H1 (cell line): ENCODE measurements at regions not wholly inside any gene's neighbourhood (a gene's known extent, or its start where the extent isn't known, plus 50 kb on each side); places are given as distances from the start of the nearest gene placed in this dataset.

Experiments used
- CTCF ChIA-PET: fragments of 300-600 bp; sonication (Branson Sonifier 250); formaldehyde crosslinking; loops from one replicate; lab custom pipeline; 2021; ENCODE audit not compliant: partially characterized antibody; lab: Charles Lee
- POLR2A ChIA-PET: fragments of 300-600 bp; sonication (Branson Sonifier 250); formaldehyde crosslinking; loops from one replicate; lab custom pipeline; 2021; ENCODE audit warnings: inconsistent platforms; ENCODE audit not compliant: partially characterized antibody; lab: Charles Lee
- DNase-seq, 2 experiments: peaks; one replicate each; pipeline versions ENCODE4 v3.0.0 to v3.0.0-alpha.2; 2010 to 2022; ENCODE audit warnings: low spot score in 2 of 2, low read depth in 1 of 2, mixed read lengths in 1 of 2
- FAIRE-seq: peaks from 2 replicates; lab custom pipeline; 2011; peaks lifted over from hg19 to GRCh38; lab: Jason Lieb, UNC
- H2AFZ ChIP-seq: 2 replicates; pipeline ENCODE4 v1.8.1; 2012; ENCODE audit warnings: low read length, inconsistent platforms
- H2AK5ac ChIP-seq: 2 replicates; pipeline ENCODE4 v1.6.1; 2013; ENCODE audit warnings: low read depth, low read length
- H2BK120ac ChIP-seq: replicated peaks from 2 replicates; pipeline ENCODE3; 2013; ENCODE audit warnings: low read depth, low read length, inconsistent platforms
- H2BK12ac ChIP-seq: 2 replicates; pipeline ENCODE4 v1.6.1; 2013; ENCODE audit warnings: low read depth, low read length
- H2BK15ac ChIP-seq: 2 replicates; pipeline ENCODE4 v1.6.1; 2013; ENCODE audit warnings: low read length
- H2BK20ac ChIP-seq: 2 replicates; pipeline ENCODE4 v1.6.1; 2013; ENCODE audit warnings: low read length
- H2BK5ac ChIP-seq: 2 replicates; pipeline ENCODE4 v1.6.1; 2013; ENCODE audit warnings: low read depth, low read length
- H3K14ac ChIP-seq: 2 replicates; pipeline ENCODE4 v1.6.1; 2013; ENCODE audit warnings: inconsistent platforms; ENCODE audit not compliant: insufficient read length
- H3K18ac ChIP-seq: 2 replicates; pipeline ENCODE4 v1.6.1; 2013; ENCODE audit warnings: low read length; ENCODE audit errors: extremely low read depth
- H3K23ac ChIP-seq: 2 replicates; pipeline ENCODE4 v1.6.1; 2013; ENCODE audit warnings: inconsistent platforms; ENCODE audit not compliant: insufficient read length
- H3K23me2 ChIP-seq: 2 replicates; pipeline ENCODE4 v1.6.1; 2013; ENCODE audit warnings: low read depth, low read length
- H3K27ac ChIP-seq: 2 replicates; pipeline ENCODE4 v1.6.1; 2011; ENCODE audit warnings: low read depth, low read length, inconsistent platforms
- H3K27me3 ChIP-seq, 4 experiments: replicated peaks in 1 of 4; 1 replicate in 1 of 4; 2 replicates in 3 of 4; pipeline versions ENCODE4 v1.6.1 to v1.8.1; 2011 to 2013; ENCODE audit warnings: low read length in 3 of 4, mild to moderate bottlenecking in 3 of 4, inconsistent platforms in 2 of 4, mixed read lengths in 2 of 4, moderate library complexity in 1 of 4; ENCODE audit not compliant: control insufficient read depth in 3 of 4, insufficient read depth in 3 of 4; ENCODE audit errors: extremely low read depth in 1 of 4
- H3K36me3 ChIP-seq, 4 experiments: 2 replicates each; pipeline versions ENCODE4 v1.6.1 to v1.8.1; 2011 to 2013; ENCODE audit warnings: mild to moderate bottlenecking in 4 of 4, low read length in 3 of 4, moderate library complexity in 2 of 4, control low read depth in 1 of 4, inconsistent platforms in 1 of 4; ENCODE audit not compliant: insufficient read depth in 4 of 4, control insufficient read depth in 2 of 4
- H3K4ac ChIP-seq: replicated peaks from 2 replicates; pipeline ENCODE3; 2013; ENCODE audit warnings: low read length, low read depth, mixed read lengths, inconsistent platforms; ENCODE audit not compliant: insufficient read length
- H3K4me1 ChIP-seq, 4 experiments: replicated peaks in 1 of 4; 1 replicate in 1 of 4; 2 replicates in 3 of 4; pipeline versions ENCODE4 v1.6.1 to v1.8.1; 2011 to 2013; ENCODE audit warnings: low read length in 3 of 4, inconsistent platforms in 2 of 4, mixed read lengths in 1 of 4; ENCODE audit not compliant: insufficient read depth in 4 of 4, control insufficient read depth in 3 of 4
- H3K4me2 ChIP-seq, 2 experiments: 2 replicates each; pipeline versions ENCODE4 v1.6.1 to v1.8.1; 2011 to 2013; ENCODE audit warnings: low read depth in 2 of 2, low read length in 2 of 2, control low read depth in 1 of 2, inconsistent platforms in 1 of 2, mild to moderate bottlenecking in 1 of 2; ENCODE audit not compliant: insufficient read depth in 1 of 2
- H3K4me3 ChIP-seq, 4 experiments: fragments of 200-600, 300-600 bp in 1 of 4; sonication (generic), shearing (Covaris generic), sonication (Bioruptor Twin) in 1 of 4; 2 replicates each; pipeline versions ENCODE4 v1.5.1 to v1.8.1; 2011 to 2016; ENCODE audit warnings: low read length in 4 of 4, low read depth in 3 of 4, control low read depth in 2 of 4, inconsistent platforms in 2 of 4, mild to moderate bottlenecking in 2 of 4, mixed read lengths in 1 of 4, moderate library complexity in 1 of 4; ENCODE audit not compliant: insufficient read depth in 2 of 4; ENCODE audit errors: extremely low read depth in 1 of 4
- H3K56ac ChIP-seq: replicated peaks from 2 replicates; pipeline ENCODE3; 2013; ENCODE audit warnings: low read depth, mild to moderate bottlenecking, mixed read lengths, low read length, inconsistent platforms; ENCODE audit not compliant: insufficient read length
- H3K79me1 ChIP-seq: 2 replicates; pipeline ENCODE4 v1.6.1; 2013; ENCODE audit warnings: low read depth, low read length, control low read depth
- H3K79me2 ChIP-seq, 2 experiments: 2 replicates each; pipeline versions ENCODE4 v1.6.1 to v1.8.1; 2012 to 2013; ENCODE audit warnings: low read length in 2 of 2, mild to moderate bottlenecking in 2 of 2, inconsistent platforms in 1 of 2; ENCODE audit not compliant: insufficient read depth in 2 of 2, control insufficient read depth in 1 of 2
- H3K9ac ChIP-seq, 4 experiments: replicated peaks in 1 of 4; 1 replicate in 1 of 4; 2 replicates in 3 of 4; pipeline versions ENCODE4 v1.6.1 to v1.8.1; 2011 to 2013; ENCODE audit warnings: low read depth in 3 of 4, low read length in 3 of 4, control low read depth in 2 of 4, mild to moderate bottlenecking in 2 of 4, moderate library complexity in 2 of 4, inconsistent platforms in 1 of 4; ENCODE audit errors: extremely low read depth in 1 of 4
- H3K9me3 ChIP-seq, 2 experiments: 2 replicates each; pipeline versions ENCODE4 v1.6.1 to v1.8.1; 2012 to 2013; ENCODE audit warnings: mild to moderate bottlenecking in 2 of 2, moderate library complexity in 2 of 2, control low read depth in 1 of 2, inconsistent platforms in 1 of 2, low read depth in 1 of 2, low read length in 1 of 2, mixed read lengths in 1 of 2; ENCODE audit not compliant: insufficient read depth in 2 of 2
- H4K20me1 ChIP-seq, 2 experiments: replicated peaks in 1 of 2; 2 replicates each; pipeline versions ENCODE3 to v1.8.1; 2011 to 2013; ENCODE audit warnings: inconsistent platforms in 2 of 2, low read length in 2 of 2, mild to moderate bottlenecking in 1 of 2; ENCODE audit not compliant: insufficient read depth in 2 of 2, control insufficient read depth in 1 of 2
- H4K5ac ChIP-seq: 2 replicates; pipeline ENCODE4 v1.6.1; 2013; ENCODE audit warnings: low read length, low read depth, mixed read lengths, inconsistent platforms; ENCODE audit not compliant: insufficient read length
- H4K8ac ChIP-seq: 2 replicates; pipeline ENCODE4 v1.8.0; 2013; ENCODE audit warnings: mild to moderate bottlenecking, moderate library complexity, low read length, inconsistent platforms; ENCODE audit not compliant: insufficient read depth; ENCODE audit errors: extremely low read depth
- H4K91ac ChIP-seq: replicated peaks from 2 replicates; pipeline ENCODE3; 2013; ENCODE audit warnings: low read length, mixed read lengths, inconsistent platforms; ENCODE audit not compliant: insufficient read length
- KDM4A ChIP-seq: IDR thresholded peaks from one replicate; pipeline ENCODE4 v1.7.1; 2012; ENCODE audit warnings: low read depth, mild to moderate bottlenecking, moderate library complexity, low read length, inconsistent platforms; ENCODE audit not compliant: severe bottlenecking
- POLR2AphosphoS5 ChIP-seq: IDR thresholded peaks from 2 replicates; pipeline ENCODE4 v1.6.1; 2011; ENCODE audit warnings: low read depth, low read length
- SIX5 ChIP-seq: IDR thresholded peaks from 2 replicates; pipeline ENCODE4 v1.6.1; 2011; ENCODE audit warnings: mild to moderate bottlenecking, low read depth, low read length
- SRF ChIP-seq: IDR thresholded peaks from 2 replicates; pipeline ENCODE4 v1.6.1; 2011; ENCODE audit warnings: mild to moderate bottlenecking, low read depth, low read length, moderate library complexity

DNA sequence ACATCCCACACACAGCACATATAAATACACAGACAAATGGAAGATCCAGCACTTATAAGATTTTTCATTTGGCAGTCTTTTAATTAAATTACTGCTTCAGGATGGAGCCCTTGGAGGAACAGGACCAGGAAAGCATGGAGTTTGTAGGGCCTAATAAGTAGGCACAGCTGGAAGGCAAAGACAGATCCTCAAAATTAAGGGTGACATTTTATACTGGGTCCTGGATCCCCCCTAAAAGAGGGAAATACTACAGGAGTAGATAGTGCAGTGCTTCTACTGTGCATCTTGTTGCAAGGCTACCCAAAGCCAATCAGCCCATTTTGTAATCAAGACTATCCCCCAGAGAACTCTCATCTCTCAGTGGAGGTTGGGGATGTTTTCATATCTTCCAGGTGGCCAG is 1860.7 kb upstream of the PCDH10 start:
- no peak overlapping the region for H4K8ac ChIP-seq
- no peak overlapping the region for H2BK12ac ChIP-seq
- H3K79me1 ChIP-seq, result no peaks in the 10 kb centered on the region
- H3K9me3 ChIP-seq, result peaks cover 19 to 22% of the 10 kb centered on the region in 2 experiments; a peak in 3 of 4 replicates
- H2AK5ac ChIP-seq, result no peak overlapping the region
- no peaks in the 10 kb centered on the region for H3K27me3 ChIP-seq
- H3K4me1 ChIP-seq, result no peaks in the 10 kb centered on the region
- ChIA-PET POLR2A (no interaction called here), CTCF (no interaction called here)
- H4K91ac ChIP-seq, result no peak overlapping the region
- H2BK20ac ChIP-seq, result no peak overlapping the region
- H3K14ac ChIP-seq, result no peak overlapping the region
- H3K4ac ChIP-seq, result no peak overlapping the region
- no peak overlapping the region for H3K56ac ChIP-seq
- FAIRE-seq (no peak), DNase-seq (no peak)
- H3K4me3 ChIP-seq, result no peak overlapping the region
- H3K4me2 ChIP-seq, result no peak overlapping the region
- no peaks in the 10 kb centered on the region for H3K79me2 ChIP-seq
- no peak overlapping the region for H2BK5ac ChIP-seq
- no peak overlapping the region for H4K5ac ChIP-seq
- H3K23ac ChIP-seq, result no peak overlapping the region
- no peak overlapping the region for H3K9ac ChIP-seq
- no peak overlapping the region for H3K27ac ChIP-seq
- no peak overlapping the region for H3K18ac ChIP-seq
- no peak overlapping the region for H2BK15ac ChIP-seq
- TF ChIP-seq KDM4A (no peak), SIX5 (no peak), POLR2AphosphoS5 (no peak), SRF (no peak)
- no peaks in the 10 kb centered on the region for H3K36me3 ChIP-seq
- no peak overlapping the region for H2AFZ ChIP-seq
- no peaks in the 10 kb centered on the region for H4K20me1 ChIP-seq
- H3K23me2 ChIP-seq, result no peaks in the 10 kb centered on the region
- H2BK120ac ChIP-seq, result no peak overlapping the region
